ENCODE measurements at regions not wholly inside any gene's neighbourhood (a gene's known extent, or its start where the extent isn't known, plus 50 kb on each side); places are given as distances from the start of the nearest gene placed in this dataset.

- TF ChIP-seq, protein P1, sequence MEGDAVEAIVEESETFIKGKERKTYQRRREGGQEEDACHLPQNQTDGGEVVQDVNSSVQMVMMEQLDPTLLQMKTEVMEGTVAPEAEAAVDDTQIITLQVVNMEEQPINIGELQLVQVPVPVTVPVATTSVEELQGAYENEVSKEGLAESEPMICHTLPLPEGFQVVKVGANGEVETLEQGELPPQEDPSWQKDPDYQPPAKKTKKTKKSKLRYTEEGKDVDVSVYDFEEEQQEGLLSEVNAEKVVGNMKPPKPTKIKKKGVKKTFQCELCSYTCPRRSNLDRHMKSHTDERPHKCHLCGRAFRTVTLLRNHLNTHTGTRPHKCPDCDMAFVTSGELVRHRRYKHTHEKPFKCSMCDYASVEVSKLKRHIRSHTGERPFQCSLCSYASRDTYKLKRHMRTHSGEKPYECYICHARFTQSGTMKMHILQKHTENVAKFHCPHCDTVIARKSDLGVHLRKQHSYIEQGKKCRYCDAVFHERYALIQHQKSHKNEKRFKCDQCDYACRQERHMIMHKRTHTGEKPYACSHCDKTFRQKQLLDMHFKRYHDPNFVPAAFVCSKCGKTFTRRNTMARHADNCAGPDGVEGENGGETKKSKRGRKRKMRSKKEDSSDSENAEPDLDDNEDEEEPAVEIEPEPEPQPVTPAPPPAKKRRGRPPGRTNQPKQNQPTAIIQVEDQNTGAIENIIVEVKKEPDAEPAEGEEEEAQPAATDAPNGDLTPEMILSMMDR (IDR thresholded peaks at IDR 0.05) = no peak
- TF ChIP-seq POLR2A (IDR thresholded peaks at IDR 0.05) = no peak
These were observed 268.8 kb downstream of the MREG start for GRCh38 chr2:215744514-215744913.
